Right lobe of liver (tissue), 6 donors: ENCODE measurements at regions not wholly inside any gene's neighbourhood (a gene's known extent, or its start where the extent isn't known, plus 50 kb on each side); places are given as distances from the start of the nearest gene placed in this dataset.

Source experiments
- ATAC-seq, 4 donors: fragments of 200-7000 bp; cut with Tn5 transposase; one replicate each; pipeline ENCODE4 v1.9.1; 2020; ENCODE audit warnings: mild to moderate bottlenecking in 4 of 4, moderate library complexity in 4 of 4
- DNase-seq, 3 donors: peaks; one replicate each; pipeline ENCODE4 v3.0.0-alpha.2; 2020
- H3K27ac ChIP-seq, 3 donors: fragments of 200-600 bp; one replicate each; pipeline ENCODE4 v1.8.0; 2022
- H3K27me3 ChIP-seq, 2 donors: fragments of 200-600 bp; one replicate each; pipeline ENCODE4 v1.8.0; 2022
- H3K36me3 ChIP-seq, 4 donors: fragments of 200-600 bp; sonication (generic) in 1 of 4; one replicate each; pipeline versions ENCODE4 v1.5.1 to v1.8.0; 2017 to 2022; ENCODE audit warnings: control low read depth in 1 of 4
- H3K4me1 ChIP-seq, 4 donors: fragments of 200-600 bp; sonication (generic) in 1 of 4; one replicate each; pipeline versions ENCODE4 v1.5.1 to v1.8.0; 2017 to 2022; ENCODE audit warnings: control low read depth in 1 of 4
- H3K4me3 ChIP-seq, 3 donors: fragments of 200-600 bp; one replicate each; pipeline ENCODE4 v1.8.0; 2022
- H3K9me3 ChIP-seq, 4 donors: fragments of 200-600 bp; sonication (generic) in 1 of 4; one replicate each; pipeline versions ENCODE4 v1.5.1 to v1.8.0; 2017 to 2022; ENCODE audit warnings: control low read depth in 1 of 4
- CTCF ChIP-seq, 4 donors: fragments of 200-600 bp in 3 of 4; fragments of 450-650 bp in 1 of 4; IDR thresholded peaks; one replicate each; pipeline versions ENCODE4 v1.5.1 to v1.8.0; 2016 to 2022; ENCODE audit warnings: antibody characterized with exemption in 4 of 4, mild to moderate bottlenecking in 2 of 4
- POLR2A ChIP-seq: fragments of 450-650 bp; IDR thresholded peaks from one replicate; pipeline ENCODE4 v1.6.1; 2017; ENCODE audit warnings: antibody characterized with exemption, mild to moderate bottlenecking
- WGBS: methylation state at CpG from one replicate; pipeline ENCODE4 v1.1.6; 2018; ENCODE audit warnings: low coverage, low lambda C conversion rate; ENCODE audit not compliant: insufficient coverage; ENCODE audit errors: missing lambda C conversion rate; 5-methylcytosine and 5-hydroxymethylcytosine counted together
- intact Hi-C, 2 donors: fragments of 100-400 bp; cut with DNase I; formaldehyde crosslinking; loops; one replicate each; pipeline versions ENCODE4 v1.11.2 to v1.14.1; 2022
- donor health status: DM: no; HTN: yes; CAD: no.
- donor health status: DM: no; HTN: no; CAD: no.
- donor health status: DM: no; HTN: no; CAD: no.
- donor health status: DM: no; HTN: yes; CAD: no.
- donor health status: DM: no; HTN: yes; CAD: no.

GRCh38 chr10:45564303-45564959 lies 108.1 kb downstream of the ZFAND4 start:
- H3K27me3 ChIP-seq, result no peaks in the 10 kb centered on the region
- H3K4me1 ChIP-seq, result peaks cover 0 to 3% (median 0%) of the 10 kb centered on the region in 4 donors
- ATAC-seq, result no peak
- DNase-seq, result no peak
- intact Hi-C loops, result no loop called here
- WGBS, result 77% methylated on average over 3 of the region's 3 CpGs
- peaks cover 0 to 4% (median 0%) of the 10 kb centered on the region in 4 donors for H3K9me3 ChIP-seq
- TF ChIP-seq POLR2A, result no peak
- TF ChIP-seq CTCF (IDR thresholded peaks at IDR 0.05), result no peak
- H3K4me3 ChIP-seq, result no peak overlapping the region
- H3K36me3 ChIP-seq, result no peaks in the 10 kb centered on the region
- no peak overlapping the region for H3K27ac ChIP-seq

GRCh38 chr10:45561952-45562351 lies 110.6 kb downstream of the ZFAND4 start:
- intact Hi-C loops, result no loop called here
- H3K9me3 ChIP-seq, result peaks cover 0 to 4% (median 0%) of the 10 kb centered on the region in 4 donors

GRCh38 chr10:45560262-45560661 lies 112.3 kb downstream of the ZFAND4 start:
- H3K4me1 ChIP-seq, result peaks cover 0 to 20% (median 0%) of the 10 kb centered on the region in 4 donors
- TF ChIP-seq POLR2A (no peak), CTCF (IDR thresholded peaks at IDR 0.05) (no peak)
- H3K9me3 ChIP-seq, result peaks cover 0 to 4% (median 0%) of the 10 kb centered on the region in 4 donors
- WGBS, result 60% methylated on average over 2 of the region's 10 CpGs
- no peaks in the 10 kb centered on the region for H3K36me3 ChIP-seq
- H3K27ac ChIP-seq, result no peak overlapping the region
- DNase-seq (no peak), ATAC-seq (peak in 1 of 4 donors; percentile 29)
- no peak overlapping the region for H3K4me3 ChIP-seq
- no peaks in the 10 kb centered on the region for H3K27me3 ChIP-seq
- intact Hi-C loops, result no loop called here

More at GRCh38 chr10:45561952-45562351, 110.6 kb downstream of the ZFAND4 start:
- no peak for ATAC-seq
- H3K27me3 ChIP-seq, result no peaks in the 10 kb centered on the region
- no peak overlapping the region for H3K4me3 ChIP-seq
- TF ChIP-seq POLR2A (no peak), CTCF (IDR thresholded peaks at IDR 0.05) (no peak)
- H3K36me3 ChIP-seq, result no peaks in the 10 kb centered on the region
- peaks cover 0 to 18% (median 0%) of the 10 kb centered on the region in 4 donors for H3K4me1 ChIP-seq
- no peak for DNase-seq
- no peak overlapping the region for H3K27ac ChIP-seq

GRCh38 chr10:45558425-45558824 lies 114.1 kb downstream of the ZFAND4 start:
- H3K27ac ChIP-seq, result no peak overlapping the region

More at GRCh38 chr10:45558425-45558824, 114.1 kb downstream of the ZFAND4 start:
- peak in 2 of 3 donors; percentile 30 to 65 for DNase-seq
- WGBS, result 29% methylated on average over 7 of the region's 7 CpGs
- Histone ChIP-seq H3K27me3 (no peaks in the 10 kb centered on the region), H3K4me1 (peaks cover 0 to 20% (median 0%) of the 10 kb centered on the region in 4 donors), H3K4me3 (no peak overlapping the region), H3K36me3 (no peaks in the 10 kb centered on the region), H3K9me3 (peaks cover 0 to 4% (median 0%) of the 10 kb centered on the region in 4 donors)
- intact Hi-C loops, result no loop called here
- TF ChIP-seq POLR2A, result no peak
- peak in 2 of 4 donors; percentile 24 to 27 for TF ChIP-seq CTCF (IDR thresholded peaks at IDR 0.05)
- peak; percentile 80 to 91 (median 86) for ATAC-seq
